CD4-positive, alpha-beta T cell (primary cell): ENCODE measurements at regions not wholly inside any gene's neighbourhood (a gene's known extent, or its start where the extent isn't known, plus 50 kb on each side); places are given as distances from the start of the nearest gene placed in this dataset.

Experiments
- ATAC-seq: fragments of 200-7000 bp; cut with Tn5 transposase; one replicate; pipeline ENCODE4 v1.10.0; 2022; ENCODE audit warnings: mild to moderate bottlenecking; ENCODE audit not compliant: poor library complexity
- CTCF ChIA-PET: fragments of 350-600 bp; sonication (Branson Sonifier 250); formaldehyde crosslinking; loops from one replicate; lab custom pipeline; 2021; ENCODE audit warnings: antibody characterized with exemption, inconsistent platforms; lab: Charles Lee
- POLR2A ChIA-PET: fragments of 350-600 bp; sonication (Branson Sonifier 250); formaldehyde crosslinking; loops from one replicate; lab custom pipeline; 2021; ENCODE audit warnings: antibody characterized with exemption, inconsistent platforms; lab: Charles Lee
- DNase-seq, 14 experiments: peaks; one replicate each; pipeline ENCODE4 v3.0.0-alpha.2; 2013 to 2020; ENCODE audit warnings: mixed read lengths in 2 of 14
- H3K27ac ChIP-seq, 2 donors: one replicate each; pipeline versions ENCODE4 v1.5.1 to v1.7.0; 2013; ENCODE audit warnings: low read length in 2 of 2, low read depth in 1 of 2, mild to moderate bottlenecking in 1 of 2
- H3K27me3 ChIP-seq, 2 experiments: 1 replicate in 1 of 2; 2 replicates in 1 of 2; pipeline versions ENCODE4 v1.6.1 to v1.7.0; 2013; ENCODE audit warnings: low read length in 2 of 2, control low read depth in 1 of 2, mild to moderate bottlenecking in 1 of 2, moderate library complexity in 1 of 2; ENCODE audit not compliant: insufficient read depth in 2 of 2, control insufficient read depth in 1 of 2
- H3K36me3 ChIP-seq: one replicate; pipeline ENCODE4 v1.6.1; 2013; ENCODE audit warnings: low read length, control low read depth; ENCODE audit not compliant: insufficient read depth
- H3K4me1 ChIP-seq: one replicate; pipeline ENCODE4 v1.6.1; 2013; ENCODE audit warnings: low read length, control low read depth; ENCODE audit not compliant: insufficient read depth
- H3K4me3 ChIP-seq: one replicate; pipeline ENCODE4 v1.5.1; 2013; ENCODE audit warnings: mild to moderate bottlenecking, low read length, moderate library complexity
- H3K9me3 ChIP-seq, 2 experiments: 1 replicate in 1 of 2; 2 replicates in 1 of 2; pipeline versions ENCODE4 v1.6.1 to v1.7.0; 2013; ENCODE audit warnings: low read length in 2 of 2, mild to moderate bottlenecking in 2 of 2, control low read depth in 1 of 2, moderate library complexity in 1 of 2; ENCODE audit not compliant: control insufficient read depth in 1 of 2, insufficient read depth in 1 of 2
- H3K27ac Mint-ChIP-seq: one replicate; pipeline ENCODE4 v1.8.0; 2020; ENCODE audit warnings: mixed read lengths
- H3K27me3 Mint-ChIP-seq: one replicate; pipeline ENCODE4 v1.8.0; 2021; ENCODE audit warnings: mixed read lengths
- H3K36me3 Mint-ChIP-seq: one replicate; pipeline ENCODE4 v1.8.0; 2021; ENCODE audit warnings: low read depth, mixed read lengths
- H3K4me1 Mint-ChIP-seq: one replicate; pipeline ENCODE4 v1.8.0; 2021; ENCODE audit warnings: low read depth, mixed read lengths
- H3K4me3 Mint-ChIP-seq: one replicate; pipeline ENCODE4 v1.8.0; 2020; ENCODE audit warnings: mild to moderate bottlenecking, mixed read lengths
- H3K9me3 Mint-ChIP-seq: one replicate; pipeline ENCODE4 v1.8.0; 2020; ENCODE audit warnings: mixed read lengths
- CTCF ChIP-seq: fragments of 200-600 bp; IDR thresholded peaks from one replicate; pipeline ENCODE4 v1.8.0; 2022; ENCODE audit warnings: antibody characterized with exemption, mild to moderate bottlenecking
- intact Hi-C, 2 experiments: fragments of 100-400 bp; cut with DNase I in 1 of 2; cut with micrococcal nuclease in 1 of 2; formaldehyde crosslinking; loops; one replicate each; pipeline versions ENCODE4 v1.15.1 to v1.9.0; 2023 to 2025; cut with DNase I, micrococcal nuclease

- H3K9me3 Mint-ChIP-seq = no peaks in the 10 kb centered on the region
- H3K4me3 ChIP-seq = no peak overlapping the region
- intact Hi-C loops = no loop called here
- POLR2A ChIA-PET = no interaction called here
- DNase-seq (no peak), ATAC-seq (no peak)
- no peaks in the 10 kb centered on the region for H3K4me1 Mint-ChIP-seq
- no peaks in the 10 kb centered on the region for H3K36me3 Mint-ChIP-seq
- CTCF ChIA-PET = no interaction called here
- H3K27me3 Mint-ChIP-seq = no peaks in the 10 kb centered on the region
- H3K27ac Mint-ChIP-seq = no peak overlapping the region
- H3K4me3 Mint-ChIP-seq = no peak overlapping the region
- no peaks in the 10 kb centered on the region for H3K27me3 ChIP-seq
- H3K4me1 ChIP-seq = no peaks in the 10 kb centered on the region
- H3K9me3 ChIP-seq = no peaks in the 10 kb centered on the region
- H3K36me3 ChIP-seq = no peaks in the 10 kb centered on the region
- no peak for TF ChIP-seq CTCF
- H3K27ac ChIP-seq = no peak overlapping the region
Measured at GRCh38 chr5:170176916-170177315, 55.9 kb upstream of the C5orf58 start.

GRCh38 chr5:170178814-170179213 lies 54.0 kb upstream of the C5orf58 start:
- intact Hi-C loops = no loop called here
- no peak overlapping the region for H3K4me3 ChIP-seq
- no peak for TF ChIP-seq CTCF
- H3K4me3 Mint-ChIP-seq = no peak overlapping the region
- H3K27me3 ChIP-seq = no peaks in the 10 kb centered on the region
- H3K27me3 Mint-ChIP-seq = no peaks in the 10 kb centered on the region
- no peak for DNase-seq
- no peak overlapping the region for H3K27ac ChIP-seq
- ChIA-PET POLR2A (no interaction called here), CTCF (interaction anchor here (0.7 kb wide), 1 partner anchor 257 kb away, joined by 3 read pairs; no protein-coding TSS in a partner anchor)
- H3K27ac Mint-ChIP-seq = no peak overlapping the region
- H3K4me1 Mint-ChIP-seq = no peaks in the 10 kb centered on the region
- peaks cover 0 to under 1% of the 10 kb centered on the region in 2 experiments for H3K9me3 ChIP-seq
- H3K36me3 Mint-ChIP-seq = no peaks in the 10 kb centered on the region
- no peaks in the 10 kb centered on the region for H3K4me1 ChIP-seq
- no peak for ATAC-seq
- no peaks in the 10 kb centered on the region for H3K36me3 ChIP-seq
- H3K9me3 Mint-ChIP-seq = no peaks in the 10 kb centered on the region

- CTCF ChIA-PET = no interaction called here
- Mint-ChIP-seq H3K36me3 (no peaks in the 10 kb centered on the region), H3K27ac (no peak overlapping the region), H3K9me3 (no peaks in the 10 kb centered on the region), H3K4me3 (no peak overlapping the region), H3K4me1 (no peaks in the 10 kb centered on the region), H3K27me3 (no peaks in the 10 kb centered on the region)
- intact Hi-C loops = no loop called here
- Histone ChIP-seq H3K27me3 (no peaks in the 10 kb centered on the region), H3K27ac (no peak overlapping the region), H3K4me3 (no peak overlapping the region), H3K9me3 (peaks cover 0 to 5% of the 10 kb centered on the region in 2 experiments), H3K4me1 (no peaks in the 10 kb centered on the region), H3K36me3 (no peaks in the 10 kb centered on the region)
- DNase-seq (no peak), ATAC-seq (no peak)
- POLR2A ChIA-PET = no interaction called here
- no peak for TF ChIP-seq CTCF
Measured at GRCh38 chr5:170179626-170180025, 53.2 kb upstream of the C5orf58 start.
